ENCODE measurements at regions not wholly inside any gene's neighbourhood (a gene's known extent, or its start where the extent isn't known, plus 50 kb on each side); places are given as distances from the start of the nearest gene placed in this dataset.

DNA sequence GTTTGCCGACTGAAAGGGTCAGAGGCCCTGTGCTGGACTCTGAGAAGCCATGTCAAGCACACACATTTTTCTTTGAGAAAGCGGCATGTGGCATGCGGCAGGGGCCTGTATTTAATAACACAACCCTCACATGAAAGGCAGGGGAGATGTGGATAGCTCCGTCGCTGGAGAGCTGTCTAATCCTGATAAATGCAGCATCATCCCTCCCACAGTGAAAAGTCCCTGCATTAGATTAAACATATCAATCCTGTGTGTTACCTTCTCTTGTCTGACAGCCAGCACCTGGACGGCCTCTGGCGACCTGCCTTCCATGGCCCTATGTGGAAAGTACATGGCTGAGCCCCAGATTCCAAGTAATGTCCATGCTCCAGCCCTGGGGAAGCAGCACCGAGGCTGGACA, 313.0 kb upstream of the AJAP1 start:
- no peak overlapping the region for H2AK5ac ChIP-seq (ENCODE audit: low read depth, low read length)
- DNase-seq = no peak
- H2BK5ac ChIP-seq (ENCODE audit: low read depth, low read length, poor library complexity, severe bottlenecking) = no peak overlapping the region
- dilution Hi-C loops (cut with HindIII; ENCODE audit: low sequenced_read_pairs, unreplicated experiment) = no loop called here
- H3K23ac ChIP-seq (ENCODE audit: low read depth, low read length) = no peak overlapping the region
- H3K4ac ChIP-seq (ENCODE audit: low read depth, low read length) = no peak overlapping the region
- no peak overlapping the region for H2BK15ac ChIP-seq (ENCODE audit: low read depth, low read length)
- CTCF ChIA-PET = no interaction called here
- H3K9me1 ChIP-seq (ENCODE audit: insufficient read depth, low read length) = no peaks in the 10 kb centered on the region
- H2AFZ ChIP-seq (replicated peaks; ENCODE audit: low read length, poor library complexity) = no peak overlapping the region
- H3K4me1 ChIP-seq (ENCODE audit: control insufficient read depth, insufficient read depth, low read length) = no peaks in the 10 kb centered on the region
- intact Hi-C loops (cut with micrococcal nuclease) = no loop called here
- no peak overlapping the region for H3K9ac ChIP-seq (ENCODE audit: low read depth, low read length)
- no peak overlapping the region for H2BK120ac ChIP-seq (ENCODE audit: low read depth, low read length)
- no peak overlapping the region for H4K8ac ChIP-seq (ENCODE audit: low read depth in 2 of 2, low read length in 2 of 2)
- no peak overlapping the region for H3K14ac ChIP-seq (replicated peaks; ENCODE audit: low read depth, low read length)
- H3K36me3 ChIP-seq (ENCODE audit: control insufficient read depth, insufficient read depth, low read length) = no peaks in the 10 kb centered on the region
- H3K56ac ChIP-seq (ENCODE audit: extremely low read depth, insufficient read depth, low read length) = no peak overlapping the region
- POLR2A ChIA-PET (ENCODE audit: unreplicated experiment) = no interaction called here
- no peak overlapping the region for H3K4me2 ChIP-seq (ENCODE audit: low read depth, low read length)
- no peak overlapping the region for H4K5ac ChIP-seq (ENCODE audit: low read depth, low read length)
- H3K4me3 ChIP-seq (ENCODE audit: insufficient read depth, low read depth, low read length) = no peak overlapping the region
- WGBS, 2 experiments (ENCODE audit: extremely low coverage in 2 of 2, insufficient read length in 1 of 2) = 0% methylated on average over 1 of the region's 8 CpGs; no CpG with 5 or more reads in 1 of the 2 experiments
- no peaks in the 10 kb centered on the region for H4K20me1 ChIP-seq (ENCODE audit: insufficient read depth, low read length)
- H3K27ac ChIP-seq (ENCODE audit: insufficient read depth, low read length) = no peak overlapping the region
- H2BK20ac ChIP-seq (ENCODE audit: low read depth, low read length) = no peak overlapping the region
- no peak for ATAC-seq (ENCODE audit: low read depth)
- in situ Hi-C loops (cut with MboI; ENCODE audit: low sequenced_read_pairs) = no loop called here
- H3K9me3 ChIP-seq (ENCODE audit: control insufficient read depth, insufficient read depth, low read length) = peaks cover 58% of the 10 kb centered on the region
- H4K91ac ChIP-seq (ENCODE audit: insufficient read depth, low read depth, low read length) = no peak overlapping the region
- no peak overlapping the region for H2AK9ac ChIP-seq (replicated peaks; ENCODE audit: low read depth, low read length, poor library complexity)
- BruUV-seq (replicated peaks) = no TSS peak
- H3K18ac ChIP-seq (ENCODE audit: low read depth, low read length) = no peak overlapping the region
- no peaks in the 10 kb centered on the region for H3K79me1 ChIP-seq (ENCODE audit: low read depth in 1 of 2, low read length in 2 of 2)
- TF ChIP-seq MXI1 (IDR thresholded peaks at IDR 0.05; ENCODE audit: borderline replicate concordance, low read depth, low read length) (no peak), BHLHE40 (IDR thresholded peaks at IDR 0.05; ENCODE audit: low read depth, low read length) (no peak), RFX5 (IDR thresholded peaks at IDR 0.05; ENCODE audit: low read depth, low read length) (no peak)
- H3K27me3 ChIP-seq (ENCODE audit: control insufficient read depth, insufficient read depth, low read length) = no peaks in the 10 kb centered on the region
